Sciatic nerve (tissue), 2 donors: ENCODE measurements at regions not wholly inside any gene's neighbourhood (a gene's known extent, or its start where the extent isn't known, plus 50 kb on each side); places are given as distances from the start of the nearest gene placed in this dataset.
"Not testable (repeated sequence)": the region's sequence is repeated elsewhere in the genome, so short reads cannot be mapped to it uniquely, and the experiment has no call there.

Experiments used
- ATAC-seq: fragments of 200-7000 bp; cut with Tn5 transposase; one replicate; pipeline ENCODE4 v1.9.1; 2020; ENCODE audit warnings: mild to moderate bottlenecking, moderate library complexity
- DNase-seq: peaks from one replicate; pipeline ENCODE4 v3.0.0-alpha.2; 2020; ENCODE audit warnings: low spot score
- intact Hi-C: fragments of 100-400 bp; cut with DNase I; formaldehyde crosslinking; loops from one replicate; pipeline ENCODE4 v1.14.2; 2022
- donor health status: DM: no; HTN: no; CAD: no.
- donor health status: DM: no; HTN: no; CAD: no.

DNA sequence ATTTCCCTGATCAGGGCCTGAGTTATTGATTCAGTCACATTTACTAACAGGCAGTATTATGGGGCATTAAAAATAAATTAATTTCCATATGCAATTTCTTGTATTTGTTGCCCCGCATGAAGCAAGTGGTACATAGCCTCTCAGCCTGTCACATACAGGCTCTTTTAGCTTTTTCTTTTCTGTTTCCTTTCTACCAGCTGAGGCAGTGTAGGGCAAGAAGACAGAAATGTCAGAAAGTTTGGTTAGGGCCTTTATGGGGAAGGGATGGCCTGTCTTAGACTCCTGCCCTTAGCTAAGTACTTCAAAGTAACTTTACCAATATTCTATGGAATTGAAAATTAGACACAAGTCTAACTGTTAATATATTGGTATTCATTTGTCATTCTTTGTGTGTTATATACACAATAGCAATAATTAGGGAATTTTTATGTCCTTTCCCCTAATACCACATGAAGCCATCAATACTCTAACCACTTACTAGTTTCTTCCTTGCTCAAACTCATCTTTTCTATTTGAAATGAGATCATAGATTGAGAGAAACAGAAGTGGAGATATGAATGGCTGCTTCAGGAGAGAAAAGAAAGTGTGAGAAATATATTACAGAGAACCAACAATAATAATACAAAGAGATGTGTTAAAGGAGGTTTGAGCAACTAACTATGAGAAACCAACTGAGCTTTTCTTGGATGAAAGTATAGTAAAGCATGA lies 669.6 kb downstream of the PCDH17 start:
- DNase-seq: no peak
- intact Hi-C loops: no loop called here
- ATAC-seq: no peak

DNA sequence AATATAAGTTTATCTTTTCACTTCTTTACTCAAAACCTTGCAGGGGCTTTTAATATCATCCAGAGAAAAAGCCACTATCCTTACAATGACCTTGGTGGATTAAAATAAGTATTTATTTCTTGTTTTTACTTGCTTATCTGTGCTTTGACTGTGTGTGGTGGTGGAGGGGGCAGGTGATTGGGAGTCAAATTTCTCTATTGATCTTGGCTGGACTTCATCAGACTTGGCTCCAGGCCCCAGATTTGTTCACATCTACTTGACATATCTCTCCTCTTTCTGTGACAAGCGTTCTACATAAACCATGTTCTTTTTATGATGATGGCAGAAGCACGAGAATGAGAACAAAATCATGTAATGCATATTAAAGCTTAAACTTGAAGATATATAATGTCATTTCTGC lies 670.8 kb downstream of the PCDH17 start:
- DNase-seq (no peak), ATAC-seq (no peak)
- intact Hi-C loops: no loop called here

GRCh38 chr13:58306062-58306461 lies 674.5 kb downstream of the PCDH17 start:
- ATAC-seq (no peak), DNase-seq (no peak)
- intact Hi-C loops: no loop called here

DNA sequence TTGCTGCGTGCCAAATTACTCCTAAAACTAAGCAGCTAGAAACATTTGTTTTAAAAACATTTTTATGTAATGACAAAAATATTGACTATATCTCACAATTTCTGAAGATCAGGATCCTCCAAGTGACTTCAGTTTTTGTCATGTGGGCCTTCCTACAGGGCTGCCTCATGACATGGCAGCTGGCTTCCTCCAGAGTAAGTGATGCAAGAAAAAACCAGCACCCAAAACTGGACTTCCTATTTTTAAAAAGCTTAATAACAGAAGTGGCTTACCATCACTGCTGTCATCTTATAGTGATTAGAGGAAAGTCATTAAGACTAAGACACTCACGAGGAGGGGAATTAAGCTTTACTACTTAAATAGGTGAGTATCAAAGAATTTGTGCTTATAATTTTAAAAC lies 681.7 kb downstream of the PCDH17 start:
- intact Hi-C loops: no loop called here
- DNase-seq: no peak
- ATAC-seq: no peak

DNA sequence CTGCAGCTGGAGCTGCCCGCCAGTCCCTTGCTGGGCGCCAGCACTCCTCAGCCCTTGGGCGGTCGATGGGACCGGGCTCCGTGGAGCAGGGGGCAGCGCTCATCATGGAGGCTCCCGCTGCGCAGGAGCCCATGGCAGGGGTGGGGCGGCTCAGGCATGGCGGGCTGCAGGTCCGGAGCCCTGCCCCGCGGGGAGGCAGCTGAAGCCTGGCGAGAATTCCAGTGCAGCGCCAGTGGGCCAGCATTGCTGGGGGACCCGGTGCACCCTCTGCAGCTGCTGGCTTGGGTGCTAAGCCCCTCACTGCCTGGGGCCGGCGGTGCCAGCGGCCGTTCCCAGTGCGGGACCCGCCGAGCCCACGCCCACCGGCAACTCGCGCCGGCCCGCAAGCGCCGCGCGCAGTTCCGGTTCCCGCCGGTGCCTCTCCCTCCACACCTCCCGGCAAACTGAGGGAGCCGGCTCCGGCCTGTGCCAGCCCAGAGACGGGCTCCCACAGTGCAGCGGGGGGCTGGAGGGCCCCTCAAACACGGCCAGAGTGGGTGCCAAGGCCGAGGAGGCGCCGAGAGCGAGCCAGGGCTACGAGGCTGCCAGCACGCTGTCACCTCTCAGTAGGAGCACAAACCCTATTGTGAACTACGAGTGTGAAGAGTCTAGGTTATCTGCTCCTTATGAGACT lies 687.1 kb downstream of the PCDH17 start:
- ATAC-seq (no peak), DNase-seq (no peak)
- intact Hi-C loops: no loop called here

GRCh38 chr13:58324161-58324560 lies 692.6 kb downstream of the PCDH17 start:
- intact Hi-C loops: no loop called here
- ATAC-seq (no peak), DNase-seq (no peak)

GRCh38 chr13:58329746-58330145 lies 698.2 kb downstream of the PCDH17 start:
- ATAC-seq: no peak
- DNase-seq: no peak
- intact Hi-C loops: no loop called here

GRCh38 chr13:58340895-58341294 lies 709.4 kb downstream of the PCDH17 start:
- ATAC-seq (no peak), DNase-seq (no peak)
- intact Hi-C loops: no loop called here

DNA sequence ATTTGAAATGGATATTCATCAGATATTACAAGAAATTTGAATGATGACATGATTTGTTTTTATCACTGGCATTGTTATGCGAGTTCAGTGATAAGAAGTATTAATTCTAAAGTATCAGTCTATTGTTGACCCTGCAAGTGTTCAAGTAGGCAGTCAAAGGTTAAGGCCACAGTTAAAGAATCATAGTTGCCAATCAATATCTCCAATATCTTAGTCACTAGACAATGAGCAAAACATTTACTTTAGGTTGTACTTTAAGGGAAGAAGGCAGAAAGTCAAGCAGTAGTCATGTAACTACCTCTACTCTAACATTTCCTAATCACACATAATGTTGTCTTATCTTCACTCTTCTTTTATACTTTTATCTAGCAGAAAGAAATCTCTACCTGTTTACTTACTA lies 709.8 kb downstream of the PCDH17 start:
- intact Hi-C loops: no loop called here
- no peak for DNase-seq
- ATAC-seq: no peak

- intact Hi-C loops: no loop called here
- no peak for ATAC-seq
- no peak for DNase-seq
Observed at GRCh38 chr13:58343076-58343475, 711.5 kb downstream of the PCDH17 start.

DNA sequence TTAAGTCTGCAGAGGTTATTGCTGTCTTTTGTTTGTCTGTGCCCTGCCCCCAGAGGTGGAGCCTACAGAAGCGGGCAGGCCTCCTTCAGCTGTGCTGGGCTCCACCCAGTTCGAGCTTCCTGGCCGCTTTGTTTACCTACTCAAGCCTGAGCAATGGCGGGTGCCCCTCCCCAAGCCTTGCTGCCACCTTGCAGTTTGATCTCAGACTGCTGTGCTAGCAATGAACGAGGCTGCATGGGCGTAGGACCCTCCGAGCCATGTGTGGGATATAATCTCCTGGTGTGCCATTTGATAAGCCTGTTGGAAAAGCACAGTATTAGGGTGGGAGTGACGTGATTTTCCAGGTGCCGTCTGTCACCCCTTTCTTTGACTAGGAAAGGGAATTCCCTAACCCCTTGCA lies 720.6 kb downstream of the PCDH17 start:
- ATAC-seq, intact Hi-C loops, DNase-seq: not testable (repeated sequence)

- intact Hi-C loops: no loop called here
Observed at GRCh38 chr13:58369936-58370335, 738.4 kb downstream of the PCDH17 start.

GRCh38 chr13:58376349-58376748 lies 744.8 kb downstream of the PCDH17 start:
- DNase-seq: no peak
- ATAC-seq: no peak
- intact Hi-C loops: no loop called here

More at GRCh38 chr13:58369936-58370335, 738.4 kb downstream of the PCDH17 start:
- DNase-seq (no peak), ATAC-seq (no peak)

GRCh38 chr13:58376775-58377174 lies 745.2 kb downstream of the PCDH17 start:
- DNase-seq: no peak
- ATAC-seq: no peak
- intact Hi-C loops: no loop called here

DNA sequence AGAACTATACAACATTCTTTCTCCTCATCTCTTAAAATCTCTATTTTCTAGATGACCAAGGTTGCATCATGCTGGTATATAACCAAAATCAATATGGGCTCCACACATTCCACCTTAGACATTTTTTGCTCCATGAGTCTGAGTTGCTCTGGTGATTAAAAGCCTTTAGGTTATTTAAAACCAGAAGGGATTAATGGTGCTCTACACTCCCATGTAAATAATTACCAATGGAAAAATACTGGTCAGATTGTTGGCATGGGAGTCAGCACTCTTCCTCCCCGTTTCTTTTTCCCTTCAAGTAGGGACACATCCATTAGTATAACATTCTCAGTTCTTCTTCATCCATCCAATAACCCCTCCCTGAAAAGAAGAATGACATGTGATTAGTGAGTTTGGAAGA lies 747.7 kb downstream of the PCDH17 start:
- intact Hi-C loops: no loop called here
- no peak for DNase-seq
- no peak for ATAC-seq

- ATAC-seq, DNase-seq, intact Hi-C loops: not testable (repeated sequence)
Observed at GRCh38 chr13:58385336-58385735, 753.8 kb downstream of the PCDH17 start.

- no peak for ATAC-seq
- DNase-seq: no peak
- intact Hi-C loops: no loop called here
Observed at GRCh38 chr13:58397596-58398387, 766.2 kb downstream of the PCDH17 start.

DNA sequence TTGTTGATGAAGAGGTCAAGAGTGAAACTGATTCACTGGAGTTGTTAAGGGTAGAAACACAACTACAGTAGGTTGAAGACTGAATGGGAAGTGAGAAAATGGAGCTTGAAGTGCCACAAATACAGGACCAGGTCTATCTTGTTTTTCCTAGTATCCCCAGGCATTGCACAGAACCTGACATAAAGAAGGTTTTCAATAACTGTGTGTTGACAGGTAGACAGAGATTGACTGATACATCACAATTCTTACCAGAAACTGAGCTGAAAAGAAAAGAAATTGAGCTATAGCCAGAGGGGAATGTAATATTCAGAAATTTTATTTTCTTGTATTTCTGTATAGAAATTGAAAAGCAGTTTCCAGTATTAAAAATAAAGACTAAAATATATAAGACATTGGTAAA lies 767.7 kb downstream of the PCDH17 start:
- no peak for DNase-seq
- intact Hi-C loops: no loop called here
- ATAC-seq: no peak

DNA sequence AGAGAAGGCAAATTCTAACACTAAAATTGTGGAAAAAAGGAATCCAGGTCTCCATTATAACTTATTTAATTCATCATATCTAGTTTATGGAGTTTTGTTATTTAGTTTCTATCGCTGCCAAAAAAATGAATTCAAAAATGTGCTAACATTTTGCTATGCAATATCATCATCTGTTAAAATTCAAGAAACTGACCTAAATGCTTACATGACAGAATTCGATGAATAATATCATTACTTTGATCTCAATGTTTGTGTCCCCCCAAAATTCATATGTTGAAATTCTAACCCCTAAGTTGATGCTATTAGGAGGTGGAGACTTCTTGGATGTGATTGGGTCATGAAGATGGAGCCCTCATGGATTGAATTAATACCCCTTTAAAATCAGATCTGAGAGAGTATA lies 775.0 kb downstream of the PCDH17 start:
- no peak for DNase-seq
- ATAC-seq: no peak
- intact Hi-C loops: no loop called here

DNA sequence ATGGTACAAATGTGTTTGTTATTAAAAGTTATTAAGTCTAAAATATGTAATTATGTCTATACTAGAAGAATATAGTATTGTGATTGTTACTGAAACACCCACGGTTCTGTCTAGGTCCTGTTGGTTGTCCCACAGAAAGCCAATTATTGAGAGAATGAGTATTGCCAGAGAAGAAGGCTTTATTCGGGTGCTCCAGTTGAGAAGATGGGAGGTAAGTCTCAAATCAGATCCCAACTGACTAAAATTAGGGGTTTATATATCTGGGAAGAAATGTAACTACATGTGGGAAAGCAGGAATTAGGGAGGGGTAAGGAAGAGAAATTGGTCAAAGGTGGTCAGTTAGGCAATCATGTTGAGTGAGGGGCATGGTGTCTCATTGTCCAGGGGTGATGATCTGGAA lies 798.4 kb downstream of the PCDH17 start:
- intact Hi-C loops: no loop called here
- DNase-seq: no peak
- ATAC-seq: no peak
